Esophagus muscularis mucosa (tissue), 3 donors: ENCODE measurements at regions not wholly inside any gene's neighbourhood (a gene's known extent, or its start where the extent isn't known, plus 50 kb on each side); places are given as distances from the start of the nearest gene placed in this dataset.

Experiments
- POLR2A ChIP-seq: fragments of 450-650 bp; IDR thresholded peaks from one replicate; pipeline ENCODE4 v1.6.1; 2017; ENCODE audit warnings: antibody characterized with exemption, moderate library complexity, mild to moderate bottlenecking, low read depth
- TF ChIP-seq, protein P1 (sequence below), 3 experiments: fragments of 200-600 bp in 2 of 3; fragments of 450-650 bp in 1 of 3; sonication (generic) in 2 of 3; IDR thresholded peaks; one replicate each; pipeline ENCODE4 v1.5.1; 2017 to 2019; ENCODE audit warnings: antibody characterized with exemption in 3 of 3, mild to moderate bottlenecking in 2 of 3, moderate library complexity in 1 of 3

DNA sequence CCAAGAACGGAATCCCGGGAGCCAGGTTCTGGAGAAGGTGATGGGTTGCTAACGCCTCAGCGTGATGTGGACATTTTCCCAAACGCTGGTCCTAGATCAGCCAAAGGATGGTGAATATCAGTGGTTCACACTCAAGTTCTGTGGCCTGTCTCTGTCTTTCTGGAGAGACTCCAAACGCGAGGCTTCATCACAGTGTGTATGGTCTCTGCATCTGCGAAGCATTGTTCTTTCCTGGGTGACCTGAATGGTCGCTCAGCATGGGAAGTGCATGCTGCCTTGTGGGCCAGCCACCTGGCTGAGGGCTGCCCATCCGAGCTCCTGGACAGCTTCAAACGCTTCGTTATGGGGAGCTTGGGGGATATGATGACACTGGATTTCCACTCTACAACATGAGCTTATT is 810.0 kb downstream of the TBC1D22A start:
- TF ChIP-seq, protein P1, sequence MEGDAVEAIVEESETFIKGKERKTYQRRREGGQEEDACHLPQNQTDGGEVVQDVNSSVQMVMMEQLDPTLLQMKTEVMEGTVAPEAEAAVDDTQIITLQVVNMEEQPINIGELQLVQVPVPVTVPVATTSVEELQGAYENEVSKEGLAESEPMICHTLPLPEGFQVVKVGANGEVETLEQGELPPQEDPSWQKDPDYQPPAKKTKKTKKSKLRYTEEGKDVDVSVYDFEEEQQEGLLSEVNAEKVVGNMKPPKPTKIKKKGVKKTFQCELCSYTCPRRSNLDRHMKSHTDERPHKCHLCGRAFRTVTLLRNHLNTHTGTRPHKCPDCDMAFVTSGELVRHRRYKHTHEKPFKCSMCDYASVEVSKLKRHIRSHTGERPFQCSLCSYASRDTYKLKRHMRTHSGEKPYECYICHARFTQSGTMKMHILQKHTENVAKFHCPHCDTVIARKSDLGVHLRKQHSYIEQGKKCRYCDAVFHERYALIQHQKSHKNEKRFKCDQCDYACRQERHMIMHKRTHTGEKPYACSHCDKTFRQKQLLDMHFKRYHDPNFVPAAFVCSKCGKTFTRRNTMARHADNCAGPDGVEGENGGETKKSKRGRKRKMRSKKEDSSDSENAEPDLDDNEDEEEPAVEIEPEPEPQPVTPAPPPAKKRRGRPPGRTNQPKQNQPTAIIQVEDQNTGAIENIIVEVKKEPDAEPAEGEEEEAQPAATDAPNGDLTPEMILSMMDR (IDR thresholded peaks at IDR 0.05): no peak
- no peak for TF ChIP-seq POLR2A
